Panc1 (cell line): ENCODE measurements at regions not wholly inside any gene's neighbourhood (a gene's known extent, or its start where the extent isn't known, plus 50 kb on each side); places are given as distances from the start of the nearest gene placed in this dataset.

Experiments used
- ATAC-seq: fragments of 200-7000 bp; cut with Tn5 transposase; 2 replicates; pipeline ENCODE4 v1.9.1; 2020; ENCODE audit warnings: mild to moderate bottlenecking, moderate library complexity
- BruUV-seq: library from RNA; stranded (reverse); fragments of 400-500 nt; replicated peaks from 2 replicates; lab custom pipeline; 2021; lab: Mats Ljungman, UMichigan
- CTCF ChIA-PET: fragments of 300-600 bp; sonication (Branson Sonifier 250); formaldehyde crosslinking; loops from one replicate; lab custom pipeline; 2022; ENCODE audit warnings: antibody characterized with exemption; lab: Charles Lee
- POLR2A ChIA-PET: fragments of 300-600 bp; sonication (Branson Sonifier 250); formaldehyde crosslinking; loops from one replicate; lab custom pipeline; 2022; ENCODE audit warnings: antibody characterized with exemption; lab: Charles Lee
- DNase-seq: peaks from one replicate; pipeline ENCODE4 v3.0.0-alpha.2; 2010; ENCODE audit warnings: low read depth, low spot score
- H3K27ac ChIP-seq: 2 replicates; pipeline ENCODE4 v1.5.1; 2011; ENCODE audit warnings: mild to moderate bottlenecking, low read length, inconsistent platforms
- H3K27me3 ChIP-seq: fragments of 200-500 bp; sonication (Bioruptor generic); 2 replicates; pipeline ENCODE4 v1.6.0; 2014; ENCODE audit warnings: low read length, inconsistent platforms; ENCODE audit not compliant: control insufficient read depth, insufficient read depth
- H3K36me3 ChIP-seq: fragments of 200-500 bp; sonication (Bioruptor generic); 2 replicates; pipeline ENCODE4 v1.5.1; 2014; ENCODE audit warnings: inconsistent platforms, mild to moderate bottlenecking, low read length, moderate library complexity; ENCODE audit not compliant: control insufficient read depth, insufficient read depth
- H3K4me1 ChIP-seq: 2 replicates; pipeline ENCODE4 v1.5.1; 2011; ENCODE audit warnings: inconsistent platforms, mild to moderate bottlenecking, low read length, moderate library complexity; ENCODE audit not compliant: control insufficient read depth, insufficient read depth
- H3K4me3 ChIP-seq, 2 experiments: 2 replicates each; pipeline ENCODE4 v1.5.1; 2011 to 2012; ENCODE audit warnings: low read depth in 2 of 2, low read length in 2 of 2, mild to moderate bottlenecking in 2 of 2, inconsistent platforms in 1 of 2, moderate library complexity in 1 of 2
- H3K9me3 ChIP-seq: fragments of 200-500 bp; sonication (Bioruptor generic); 2 replicates; pipeline ENCODE4 v1.5.1; 2014; ENCODE audit warnings: low read depth, mild to moderate bottlenecking, inconsistent platforms, low read length, moderate library complexity; ENCODE audit not compliant: control insufficient read depth, insufficient read depth
- CTCF ChIP-seq: fragments of 450-650 bp; IDR thresholded peaks from 2 replicates; pipeline ENCODE4 v1.5.1; 2017; ENCODE audit warnings: mild to moderate bottlenecking
- POLR2AphosphoS5 ChIP-seq: IDR thresholded peaks from 2 replicates; pipeline ENCODE4 v1.6.1; 2012; ENCODE audit warnings: mild to moderate bottlenecking, low read depth, low read length, moderate library complexity
- REST ChIP-seq, 2 experiments: IDR thresholded peaks; 2 replicates each; pipeline ENCODE4 v1.6.1; 2011 to 2012; ENCODE audit warnings: low read depth in 2 of 2, control low read depth in 1 of 2, low read length in 1 of 2, mild to moderate bottlenecking in 1 of 2, moderate library complexity in 1 of 2; ENCODE audit not compliant: insufficient read depth in 1 of 2
- SIN3A ChIP-seq: IDR thresholded peaks from 2 replicates; pipeline ENCODE4 v1.6.1; 2012; ENCODE audit warnings: low read depth, mild to moderate bottlenecking, low read length, moderate library complexity, borderline replicate concordance; ENCODE audit not compliant: insufficient read depth
- TCF7L2 ChIP-seq: IDR thresholded peaks from 2 replicates; pipeline ENCODE4 v1.6.1; 2011; ENCODE audit warnings: mild to moderate bottlenecking, low read depth, low read length, inconsistent platforms
- in situ Hi-C: cut with HindIII; loops from 2 replicates; pipeline ENCODE4 v1.10.0; 2016; ENCODE audit warnings: low sequenced_read_pairs, low pct_unique_long_range_greater_than_20kb
- intact Hi-C: fragments of 100-400 bp; cut with micrococcal nuclease; formaldehyde crosslinking; loops from one replicate; pipeline ENCODE4 v1.10.0; 2022; ENCODE audit not compliant: unreplicated experiment

GRCh38 chr5:15124461-15124860, 252.9 kb upstream of the ANKH start:
- ChIA-PET POLR2A (no interaction called here), CTCF (no interaction called here)
- no peak for TF ChIP-seq TCF7L2
- no peak for TF ChIP-seq POLR2AphosphoS5
- no peak for TF ChIP-seq CTCF
- no peak for TF ChIP-seq SIN3A
- no peak for TF ChIP-seq REST (IDR thresholded peaks at IDR 0.05; ENCODE audit: insufficient read depth in 1 of 2, low read depth in 2 of 2, low read length in 1 of 2)
- Histone ChIP-seq H3K4me1 (no peaks in the 10 kb centered on the region), H3K27ac (no peak overlapping the region), H3K4me3 (no peak overlapping the region), H3K9me3 (no peaks in the 10 kb centered on the region), H3K36me3 (no peaks in the 10 kb centered on the region), H3K27me3 (no peaks in the 10 kb centered on the region)
- in situ Hi-C loops: no loop called here
- BruUV-seq: no TSS peak
- intact Hi-C loops: no loop called here
- DNase-seq (no peak), ATAC-seq (no peak)

GRCh38 chr5:15117688-15118087, 246.1 kb upstream of the ANKH start:
- Histone ChIP-seq H3K4me3 (no peak overlapping the region), H3K27me3 (no peaks in the 10 kb centered on the region), H3K27ac (no peak overlapping the region), H3K9me3 (no peaks in the 10 kb centered on the region), H3K36me3 (no peaks in the 10 kb centered on the region), H3K4me1 (no peaks in the 10 kb centered on the region)
- ATAC-seq (no peak), DNase-seq (no peak)
- ChIA-PET POLR2A (no interaction called here), CTCF (no interaction called here)
- BruUV-seq: no TSS peak
- in situ Hi-C loops (no loop called here), intact Hi-C loops (no loop called here)
- TF ChIP-seq REST (IDR thresholded peaks at IDR 0.05; ENCODE audit: insufficient read depth in 1 of 2, low read depth in 2 of 2, low read length in 1 of 2): no peak
- TF ChIP-seq CTCF: no peak
- no peak for TF ChIP-seq TCF7L2
- no peak for TF ChIP-seq SIN3A
- TF ChIP-seq POLR2AphosphoS5: no peak
